ENCODE measurements at regions not wholly inside any gene's neighbourhood (a gene's known extent, or its start where the extent isn't known, plus 50 kb on each side); places are given as distances from the start of the nearest gene placed in this dataset.

GRCh38 chr4:133440404-133440803 is 291.3 kb downstream of the PCDH10 start:
- no peak overlapping the region for H3K4me3 ChIP-seq (ENCODE audit: low read depth, low read length)
- POLR2A ChIA-PET, result no interaction called here
- H3K36me3 ChIP-seq (ENCODE audit: control insufficient read depth in 2 of 2, insufficient read depth in 1 of 2, low read length in 2 of 2), result no peaks in the 10 kb centered on the region
- TF ChIP-seq ZNF148 (tag by site-specific recombination; IDR thresholded peaks at IDR 0.05; ENCODE audit: borderline replicate concordance) (no peak), SP3 (tag by site-specific recombination; IDR thresholded peaks at IDR 0.05) (no peak), ZSCAN23 (tag by site-specific recombination; IDR thresholded peaks at IDR 0.05) (no peak), ZNF24 (tag by site-specific recombination; IDR thresholded peaks at IDR 0.05) (no peak), ZFP69B (tag by site-specific recombination; IDR thresholded peaks at IDR 0.05) (no peak), ZNF76 (tag by site-specific recombination; IDR thresholded peaks at IDR 0.05; ENCODE audit: borderline replicate concordance, low read depth) (no peak), ZNF366 (tag by site-specific recombination; conservative IDR thresholded peaks at IDR 0.05) (no peak), ZIC2 (tag by site-specific recombination; IDR thresholded peaks at IDR 0.05) (no peak), ZBTB8A (tag by site-specific recombination; IDR thresholded peaks at IDR 0.05) (no peak), ZBTB6 (tag by site-specific recombination; IDR thresholded peaks at IDR 0.05) (no peak)
- CTCF ChIA-PET, result no interaction called here
- no peaks in the 10 kb centered on the region for H3K9me3 ChIP-seq (ENCODE audit: control insufficient read depth, insufficient read depth, low read depth, low read length)
- H3K27ac ChIP-seq (ENCODE audit: extremely low read depth, low read depth, low read length), result no peak overlapping the region
- no peaks in the 10 kb centered on the region for H3K4me1 ChIP-seq (ENCODE audit: control insufficient read depth, insufficient read depth, low read length)

- ChIA-PET POLR2A (no interaction called here), CTCF (no interaction called here)
- H3K9me3 ChIP-seq (ENCODE audit: control insufficient read depth, insufficient read depth, low read depth, low read length), result no peaks in the 10 kb centered on the region
- no peaks in the 10 kb centered on the region for H3K4me1 ChIP-seq (ENCODE audit: control insufficient read depth, insufficient read depth, low read length)
- H3K4me3 ChIP-seq (ENCODE audit: low read depth, low read length), result no peak overlapping the region
- no peak overlapping the region for H3K27ac ChIP-seq (ENCODE audit: extremely low read depth, low read depth, low read length)
- H3K36me3 ChIP-seq (ENCODE audit: control insufficient read depth in 2 of 2, insufficient read depth in 1 of 2, low read length in 2 of 2), result no peaks in the 10 kb centered on the region
- no peak for TF ChIP-seq HIC1 (tag by site-specific recombination; IDR thresholded peaks at IDR 0.05)
- no peak for TF ChIP-seq ZBTB6 (tag by site-specific recombination; IDR thresholded peaks at IDR 0.05)
- no peak for TF ChIP-seq ZNF792 (tag by site-specific recombination; IDR thresholded peaks at IDR 0.05)
- no peak for TF ChIP-seq EGR2 (tag by site-specific recombination; IDR thresholded peaks at IDR 0.05; ENCODE audit: low read depth)
- TF ChIP-seq PATZ1 (tag by site-specific recombination; IDR thresholded peaks at IDR 0.05), result no peak
- no peak for TF ChIP-seq ZNF549 (tag by site-specific recombination; IDR thresholded peaks at IDR 0.05)
- no peak for TF ChIP-seq IKZF3 (tag by site-specific recombination; IDR thresholded peaks at IDR 0.05)
- TF ChIP-seq ZFP3 (tag by site-specific recombination; IDR thresholded peaks at IDR 0.05; ENCODE audit: low read depth), result no peak
- no peak for TF ChIP-seq ZNF658 (tag by site-specific recombination; IDR thresholded peaks at IDR 0.05)
- TF ChIP-seq ZBTB8A (tag by site-specific recombination; IDR thresholded peaks at IDR 0.05), result no peak
- no peak for TF ChIP-seq ZNF692 (tag by site-specific recombination; IDR thresholded peaks at IDR 0.05)
- no peak for TF ChIP-seq ZNF37A (tag by site-specific recombination; IDR thresholded peaks at IDR 0.05)
- no peak for TF ChIP-seq ZNF629 (tag by site-specific recombination; IDR thresholded peaks at IDR 0.05)
- TF ChIP-seq ZNF704 (tag by site-specific recombination; IDR thresholded peaks at IDR 0.05), result no peak
- TF ChIP-seq ZNF670 (tag by site-specific recombination; IDR thresholded peaks at IDR 0.05; ENCODE audit: low read depth), result no peak
- TF ChIP-seq SCRT2 (tag by site-specific recombination; IDR thresholded peaks at IDR 0.05), result no peak
- no peak for TF ChIP-seq ZNF366 (tag by site-specific recombination; conservative IDR thresholded peaks at IDR 0.05)
These were observed 290.7 kb downstream of the PCDH10 start for GRCh38 chr4:133439830-133440229.
